ENCODE measurements at regions not wholly inside any gene's neighbourhood (a gene's known extent, or its start where the extent isn't known, plus 50 kb on each side); places are given as distances from the start of the nearest gene placed in this dataset.

GRCh38 chr10:91170418-91170817 is 50.0 kb upstream of the PCGF5 start:
- TF ChIP-seq CTCF (IDR thresholded peaks at IDR 0.05), result no peak
- no peak for TF ChIP-seq POLR2A (IDR thresholded peaks at IDR 0.05)
